ENCODE measurements at regions not wholly inside any gene's neighbourhood (a gene's known extent, or its start where the extent isn't known, plus 50 kb on each side); places are given as distances from the start of the nearest gene placed in this dataset.

DNA sequence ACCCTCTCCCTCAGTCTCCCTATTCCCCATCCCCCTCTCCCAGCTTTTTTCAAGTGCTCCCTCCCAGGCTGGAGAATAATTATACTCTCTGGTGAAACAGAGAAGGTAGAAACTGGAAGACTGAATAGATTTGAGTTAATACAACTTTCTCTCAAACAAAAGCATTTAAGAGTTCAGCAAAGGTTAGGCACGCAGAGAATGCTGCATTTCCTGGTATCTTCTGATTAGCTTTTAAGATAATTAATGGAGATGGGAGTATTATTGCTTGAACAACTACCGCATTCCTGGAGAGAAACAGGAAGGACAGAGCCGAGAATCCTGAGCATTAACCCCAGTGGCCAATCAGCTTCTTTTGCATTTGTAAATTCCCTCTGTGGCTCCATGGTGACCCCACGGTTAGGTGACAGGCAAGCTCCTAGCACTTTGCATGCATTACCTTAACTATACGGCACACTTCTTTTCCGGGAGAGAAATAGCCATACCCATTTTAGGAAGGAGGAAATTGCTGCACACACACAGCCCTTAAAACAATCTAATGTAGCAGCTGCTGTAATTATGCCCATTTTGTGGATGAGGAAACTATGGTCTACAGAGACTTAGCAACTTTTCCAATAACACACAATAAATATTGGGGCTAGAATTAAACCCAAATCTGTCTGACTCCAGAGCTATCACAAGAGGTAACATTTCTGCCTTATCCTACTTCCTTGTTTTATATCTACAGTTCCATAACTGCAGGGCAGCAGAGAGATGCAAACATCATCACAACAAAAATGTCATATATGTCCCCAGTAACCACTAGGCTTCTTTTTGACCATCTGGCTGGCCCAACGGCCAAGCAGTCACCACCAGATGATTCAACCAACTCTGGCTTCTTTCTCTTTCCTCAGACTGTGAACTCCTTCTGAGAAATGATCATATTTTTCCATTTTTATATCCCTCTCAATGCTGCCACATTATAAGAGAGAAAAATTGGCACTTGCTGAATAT, 169.9 kb downstream of the CD24 start:
- TF ChIP-seq, protein P1, sequence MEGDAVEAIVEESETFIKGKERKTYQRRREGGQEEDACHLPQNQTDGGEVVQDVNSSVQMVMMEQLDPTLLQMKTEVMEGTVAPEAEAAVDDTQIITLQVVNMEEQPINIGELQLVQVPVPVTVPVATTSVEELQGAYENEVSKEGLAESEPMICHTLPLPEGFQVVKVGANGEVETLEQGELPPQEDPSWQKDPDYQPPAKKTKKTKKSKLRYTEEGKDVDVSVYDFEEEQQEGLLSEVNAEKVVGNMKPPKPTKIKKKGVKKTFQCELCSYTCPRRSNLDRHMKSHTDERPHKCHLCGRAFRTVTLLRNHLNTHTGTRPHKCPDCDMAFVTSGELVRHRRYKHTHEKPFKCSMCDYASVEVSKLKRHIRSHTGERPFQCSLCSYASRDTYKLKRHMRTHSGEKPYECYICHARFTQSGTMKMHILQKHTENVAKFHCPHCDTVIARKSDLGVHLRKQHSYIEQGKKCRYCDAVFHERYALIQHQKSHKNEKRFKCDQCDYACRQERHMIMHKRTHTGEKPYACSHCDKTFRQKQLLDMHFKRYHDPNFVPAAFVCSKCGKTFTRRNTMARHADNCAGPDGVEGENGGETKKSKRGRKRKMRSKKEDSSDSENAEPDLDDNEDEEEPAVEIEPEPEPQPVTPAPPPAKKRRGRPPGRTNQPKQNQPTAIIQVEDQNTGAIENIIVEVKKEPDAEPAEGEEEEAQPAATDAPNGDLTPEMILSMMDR (IDR thresholded peaks at IDR 0.05; ENCODE audit: insufficient read depth, low read length, poor library complexity, severe bottlenecking): no peak
- no peak for TF ChIP-seq EZH2phosphoT487 (conservative IDR thresholded peaks at IDR 0.05; ENCODE audit: low read length)

All from SU-DHL-6 (cell line).